NB4 (cell line): ENCODE measurements at regions not wholly inside any gene's neighbourhood (a gene's known extent, or its start where the extent isn't known, plus 50 kb on each side); places are given as distances from the start of the nearest gene placed in this dataset.

ENCODE experiments used
- CTCF ChIP-seq: IDR thresholded peaks from one replicate; pipeline ENCODE4 v1.5.1; 2012; ENCODE audit warnings: low read depth, low read length
- MYC ChIP-seq: IDR thresholded peaks from 2 replicates; pipeline ENCODE4 v1.6.1; 2011; ENCODE audit warnings: low read depth, low read length
- POLR2A ChIP-seq: IDR thresholded peaks from 2 replicates; pipeline ENCODE4 v1.6.1; 2011; ENCODE audit warnings: mild to moderate bottlenecking; ENCODE audit not compliant: insufficient read length; ENCODE audit errors: extremely low read depth

- TF ChIP-seq POLR2A: no peak
- TF ChIP-seq MYC: no peak
- TF ChIP-seq CTCF: no peak
Observed at GRCh38 chr17:77892031-77892430, 66.5 kb upstream of the TNRC6C start.
